ENCODE measurements at regions not wholly inside any gene's neighbourhood (a gene's known extent, or its start where the extent isn't known, plus 50 kb on each side); places are given as distances from the start of the nearest gene placed in this dataset.

DNA sequence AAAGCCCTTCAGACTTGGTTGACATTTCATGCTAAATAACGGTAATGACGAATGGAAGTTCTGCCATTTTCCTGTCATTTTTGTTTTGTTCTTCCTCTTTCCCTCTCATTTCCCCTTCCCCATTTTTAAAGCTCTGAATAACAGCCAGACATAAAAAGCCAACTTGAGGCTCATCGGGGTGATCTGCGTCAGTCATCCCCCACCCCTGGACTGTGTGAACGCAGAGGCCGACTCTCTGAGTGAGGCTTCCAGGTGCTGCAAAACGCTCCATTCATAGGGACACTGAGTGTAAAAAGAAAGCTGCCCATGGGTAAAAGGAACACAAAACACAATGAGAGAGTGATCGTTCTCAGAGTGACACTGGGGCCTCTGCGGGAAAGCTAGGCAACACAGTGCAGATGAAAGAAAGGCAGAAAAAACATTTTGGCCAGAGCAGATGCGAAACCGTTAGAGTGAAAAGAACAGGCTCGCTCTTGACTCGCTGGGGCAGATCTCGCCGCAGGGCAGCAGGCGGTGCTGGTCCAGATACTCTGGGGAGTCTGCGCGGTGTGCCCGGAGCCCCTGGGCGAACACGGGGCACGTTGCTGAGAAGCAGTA lies 684.8 kb downstream of the QKI start (continued):
- TF ChIP-seq, protein P1, sequence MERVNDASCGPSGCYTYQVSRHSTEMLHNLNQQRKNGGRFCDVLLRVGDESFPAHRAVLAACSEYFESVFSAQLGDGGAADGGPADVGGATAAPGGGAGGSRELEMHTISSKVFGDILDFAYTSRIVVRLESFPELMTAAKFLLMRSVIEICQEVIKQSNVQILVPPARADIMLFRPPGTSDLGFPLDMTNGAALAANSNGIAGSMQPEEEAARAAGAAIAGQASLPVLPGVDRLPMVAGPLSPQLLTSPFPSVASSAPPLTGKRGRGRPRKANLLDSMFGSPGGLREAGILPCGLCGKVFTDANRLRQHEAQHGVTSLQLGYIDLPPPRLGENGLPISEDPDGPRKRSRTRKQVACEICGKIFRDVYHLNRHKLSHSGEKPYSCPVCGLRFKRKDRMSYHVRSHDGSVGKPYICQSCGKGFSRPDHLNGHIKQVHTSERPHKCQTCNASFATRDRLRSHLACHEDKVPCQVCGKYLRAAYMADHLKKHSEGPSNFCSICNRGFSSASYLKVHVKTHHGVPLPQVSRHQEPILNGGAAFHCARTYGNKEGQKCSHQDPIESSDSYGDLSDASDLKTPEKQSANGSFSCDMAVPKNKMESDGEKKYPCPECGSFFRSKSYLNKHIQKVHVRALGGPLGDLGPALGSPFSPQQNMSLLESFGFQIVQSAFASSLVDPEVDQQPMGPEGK (CRISPR knock-in tag; IDR thresholded peaks at IDR 0.05; ENCODE audit: borderline replicate concordance) = no peak
- TF ChIP-seq, protein P2, sequence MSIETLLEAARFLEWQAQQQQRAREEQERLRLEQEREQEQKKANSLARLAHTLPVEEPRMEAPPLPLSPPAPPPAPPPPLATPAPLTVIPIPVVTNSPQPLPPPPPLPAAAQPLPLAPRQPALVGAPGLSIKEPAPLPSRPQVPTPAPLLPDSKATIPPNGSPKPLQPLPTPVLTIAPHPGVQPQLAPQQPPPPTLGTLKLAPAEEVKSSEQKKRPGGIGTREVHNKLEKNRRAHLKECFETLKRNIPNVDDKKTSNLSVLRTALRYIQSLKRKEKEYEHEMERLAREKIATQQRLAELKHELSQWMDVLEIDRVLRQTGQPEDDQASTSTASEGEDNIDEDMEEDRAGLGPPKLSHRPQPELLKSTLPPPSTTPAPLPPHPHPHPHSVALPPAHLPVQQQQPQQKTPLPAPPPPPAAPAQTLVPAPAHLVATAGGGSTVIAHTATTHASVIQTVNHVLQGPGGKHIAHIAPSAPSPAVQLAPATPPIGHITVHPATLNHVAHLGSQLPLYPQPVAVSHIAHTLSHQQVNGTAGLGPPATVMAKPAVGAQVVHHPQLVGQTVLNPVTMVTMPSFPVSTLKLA (conservative IDR thresholded peaks at IDR 0.05) = no peak
- no peak for TF ChIP-seq RBM17 (IDR thresholded peaks at IDR 0.05; ENCODE audit: borderline replicate concordance, low read depth, low read length)
- no peak for TF ChIP-seq BRF1 (IDR thresholded peaks at IDR 0.05; ENCODE audit: borderline replicate concordance, extremely low read depth, insufficient read length)
- TF ChIP-seq, protein P3, sequence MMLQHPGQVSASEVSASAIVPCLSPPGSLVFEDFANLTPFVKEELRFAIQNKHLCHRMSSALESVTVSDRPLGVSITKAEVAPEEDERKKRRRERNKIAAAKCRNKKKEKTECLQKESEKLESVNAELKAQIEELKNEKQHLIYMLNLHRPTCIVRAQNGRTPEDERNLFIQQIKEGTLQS (IDR thresholded peaks at IDR 0.05) = 0 out of 2 replicates have a peak, but pooled peaks have one; percentile 6
- TF ChIP-seq, protein P3 (CRISPR knock-in tag; conservative IDR thresholded peaks at IDR 0.05) = no peak
- no peak for TF ChIP-seq ILK (tag; IDR thresholded peaks at IDR 0.05; ENCODE audit: borderline replicate concordance, low read depth)
- no peak for TF ChIP-seq ZNF444 (CRISPR knock-in tag; IDR thresholded peaks at IDR 0.05)
- TF ChIP-seq ZNF23 (CRISPR knock-in tag; IDR thresholded peaks at IDR 0.05) = no peak
- TF ChIP-seq, protein P4, sequence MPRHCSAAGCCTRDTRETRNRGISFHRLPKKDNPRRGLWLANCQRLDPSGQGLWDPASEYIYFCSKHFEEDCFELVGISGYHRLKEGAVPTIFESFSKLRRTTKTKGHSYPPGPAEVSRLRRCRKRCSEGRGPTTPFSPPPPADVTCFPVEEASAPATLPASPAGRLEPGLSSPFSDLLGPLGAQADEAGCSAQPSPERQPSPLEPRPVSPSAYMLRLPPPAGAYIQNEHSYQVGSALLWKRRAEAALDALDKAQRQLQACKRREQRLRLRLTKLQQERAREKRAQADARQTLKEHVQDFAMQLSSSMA (CRISPR knock-in tag; IDR thresholded peaks at IDR 0.05) = no peak

All from K562 (cell line).